ENCODE measurements at regions not wholly inside any gene's neighbourhood (a gene's known extent, or its start where the extent isn't known, plus 50 kb on each side); places are given as distances from the start of the nearest gene placed in this dataset.

DNA sequence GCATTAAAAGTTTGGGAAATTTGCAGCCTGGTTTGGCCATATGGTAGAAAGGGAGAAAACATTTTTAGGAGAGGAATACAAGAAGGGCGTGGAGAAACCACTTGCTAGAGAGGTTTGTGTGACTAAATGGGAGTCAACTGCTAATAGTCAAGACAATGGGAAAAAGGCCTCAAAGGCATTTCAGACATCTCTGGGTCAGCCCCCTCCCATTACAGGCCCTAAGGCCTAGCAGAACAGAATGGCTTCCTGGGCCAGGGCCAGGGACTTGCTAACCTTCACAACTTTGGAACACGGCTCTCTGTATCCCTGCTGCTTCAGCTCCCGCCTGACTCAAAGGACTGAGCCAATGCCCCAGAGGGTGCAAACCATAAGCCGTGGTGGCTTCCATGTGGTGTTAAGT lies 752.3 kb upstream of the ADAMTS5 start:
- DNase-seq, result no peak

DNA sequence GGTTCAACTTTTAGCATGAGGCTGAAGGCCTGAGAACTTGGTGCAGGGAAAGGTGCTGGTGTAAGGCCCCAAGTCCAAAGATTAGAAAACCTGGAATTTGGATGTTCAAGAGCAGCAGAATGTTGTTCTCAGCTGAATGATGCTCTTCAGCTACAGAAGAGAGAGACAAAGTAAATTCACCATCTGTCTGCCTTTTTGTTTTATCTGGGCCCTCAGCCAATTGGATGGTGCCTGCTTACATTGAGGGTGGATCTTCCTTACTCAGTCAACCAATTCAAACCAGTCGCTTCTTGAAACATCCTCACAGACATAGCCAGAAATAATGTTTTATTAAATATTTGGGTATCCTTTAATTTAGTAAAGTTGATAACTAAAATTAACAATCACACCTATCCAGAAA lies 748.2 kb upstream of the ADAMTS5 start:
- no peak for DNase-seq

DNA sequence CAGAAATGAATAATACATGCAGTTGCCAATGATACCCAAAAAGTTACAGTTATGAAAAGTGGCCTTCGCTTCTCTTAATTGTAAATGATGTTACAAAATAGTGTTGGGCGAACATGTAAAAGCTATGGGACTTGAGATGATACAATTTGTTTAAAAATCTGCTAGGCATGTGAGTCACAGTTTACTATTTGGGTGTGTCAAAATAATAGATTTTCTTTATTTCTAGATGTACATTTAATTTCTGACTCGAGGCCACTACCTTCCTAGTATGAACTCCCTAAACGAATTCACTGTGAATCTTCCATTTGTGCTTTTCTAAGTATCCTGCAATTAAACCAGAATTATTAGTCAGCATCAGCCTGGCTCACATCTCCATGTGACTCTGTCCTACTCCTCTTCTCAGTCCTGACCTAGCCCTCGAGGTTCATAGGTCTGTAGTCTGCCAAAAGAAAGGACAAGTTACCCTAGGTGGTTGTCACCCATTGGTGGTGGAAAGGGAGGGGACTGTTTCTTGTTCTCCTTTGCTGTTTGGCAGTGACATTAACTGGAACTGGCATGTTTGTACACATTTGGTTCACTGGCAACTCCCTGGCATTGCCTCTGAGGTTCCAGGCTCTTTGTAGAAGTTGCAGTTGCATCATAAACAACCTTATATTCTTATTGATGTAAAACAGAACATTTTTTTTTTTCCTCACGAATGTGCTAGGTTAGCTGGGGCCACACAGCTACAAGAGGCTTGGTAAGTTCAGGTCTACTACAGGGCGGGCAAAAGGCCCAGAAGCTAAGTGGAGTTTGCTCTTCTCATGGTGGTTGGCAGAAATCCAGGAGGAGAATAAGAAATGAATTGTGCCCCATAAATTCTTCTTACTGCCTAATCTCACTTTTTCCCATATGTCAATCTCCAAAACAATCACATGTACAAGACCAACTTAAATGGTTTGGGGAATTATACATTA lies 746.5 kb upstream of the ADAMTS5 start:
- DNase-seq, result no peak

DNA sequence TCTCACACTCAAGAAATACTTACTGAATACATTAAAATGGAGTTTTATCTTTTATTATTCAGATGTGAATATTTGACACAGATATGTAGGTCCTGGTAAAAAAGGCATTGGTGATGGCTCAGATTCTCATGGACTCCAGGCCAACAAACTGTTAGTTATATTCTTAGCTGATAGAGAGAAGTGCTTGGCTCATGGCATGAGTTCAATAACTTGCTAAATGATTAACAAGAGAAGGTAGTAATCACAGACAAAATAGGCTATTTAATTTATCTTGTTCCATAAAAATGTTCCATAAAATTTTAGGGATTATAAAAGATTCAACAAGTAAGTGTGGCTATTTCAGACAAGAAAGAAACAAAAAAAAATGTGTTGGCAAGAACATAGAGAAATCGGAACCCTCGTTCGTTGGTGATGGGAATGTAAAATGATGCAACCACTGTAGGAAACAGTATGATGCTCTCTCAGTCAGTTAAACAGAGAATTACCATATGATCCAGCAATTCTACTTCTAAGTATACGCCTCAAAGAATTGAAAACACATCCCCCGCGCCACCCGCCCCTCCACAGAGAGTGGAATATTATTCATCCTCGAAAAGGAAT lies 737.8 kb upstream of the ADAMTS5 start:
- no peak for DNase-seq

DNA sequence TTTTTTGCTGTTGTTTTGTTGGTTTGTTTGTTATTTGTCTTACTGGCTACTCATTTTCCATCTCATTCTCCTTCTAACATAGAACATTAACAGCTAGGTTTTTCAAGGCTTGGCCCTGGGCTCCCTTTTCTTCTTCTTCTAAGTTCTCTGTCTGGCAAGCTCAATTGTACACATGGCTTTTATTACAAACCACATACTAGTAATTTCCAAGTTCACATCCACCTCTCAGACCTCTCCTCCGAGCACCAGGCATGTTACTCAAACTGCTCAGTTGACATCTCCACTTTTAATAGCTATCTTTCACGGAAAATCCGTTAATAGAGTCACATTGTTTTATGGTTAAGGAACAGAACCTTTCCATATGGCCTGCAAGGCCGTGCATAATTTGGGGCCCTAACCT lies 736.9 kb upstream of the ADAMTS5 start:
- no peak for DNase-seq

DNA sequence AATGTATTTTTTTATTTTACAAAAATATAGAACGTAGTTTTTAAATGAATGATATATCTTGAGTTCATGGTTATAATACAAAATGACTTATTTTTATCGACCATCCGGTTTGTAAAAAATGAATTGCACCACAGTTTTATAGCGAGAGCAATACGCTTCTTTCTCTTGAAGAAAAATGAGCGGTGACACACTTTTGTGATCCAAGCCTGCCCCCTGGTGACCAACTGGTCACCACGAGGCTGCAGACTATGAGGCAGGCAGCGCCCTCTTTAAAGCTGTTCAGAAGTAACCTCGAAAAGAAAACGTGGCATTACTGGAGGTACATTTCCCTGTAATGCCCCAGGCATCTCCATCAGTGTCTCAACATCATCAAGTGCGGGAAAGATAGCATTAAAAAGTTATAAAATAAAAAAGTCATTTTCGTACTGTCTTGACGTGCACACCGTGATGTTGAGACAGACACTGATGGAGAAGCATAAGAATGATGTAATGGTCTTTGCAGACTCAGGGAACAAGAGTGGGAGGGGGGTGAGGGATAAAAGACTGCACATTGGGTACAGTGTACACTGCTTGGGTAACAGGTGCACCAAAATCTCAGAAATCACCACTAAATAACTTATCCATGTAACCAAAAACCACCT lies 734.2 kb upstream of the ADAMTS5 start:
- DNase-seq, result peak; percentile 69

DNA sequence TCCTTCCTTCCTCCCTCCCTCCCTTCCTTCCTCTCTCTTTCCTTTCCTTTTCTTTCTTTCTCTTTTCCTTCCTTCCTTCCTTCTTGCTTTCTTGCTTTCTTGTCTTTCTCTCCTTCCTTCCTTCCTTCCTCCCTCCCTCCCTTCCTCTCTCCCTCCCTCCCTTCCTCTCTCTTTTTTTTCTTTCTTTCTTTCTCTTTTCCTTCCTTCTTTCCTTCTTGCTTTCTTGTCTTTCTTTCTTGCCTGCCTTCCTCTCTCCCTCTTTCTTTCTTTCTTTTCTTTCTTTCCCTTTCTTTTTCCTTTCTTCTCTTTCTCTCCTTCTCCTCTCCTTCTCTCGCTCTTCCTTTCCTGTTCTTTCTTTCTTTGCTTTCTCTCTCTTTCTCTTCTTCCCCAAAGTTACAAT lies 728.4 kb upstream of the ADAMTS5 start:
- no peak for DNase-seq

DNA sequence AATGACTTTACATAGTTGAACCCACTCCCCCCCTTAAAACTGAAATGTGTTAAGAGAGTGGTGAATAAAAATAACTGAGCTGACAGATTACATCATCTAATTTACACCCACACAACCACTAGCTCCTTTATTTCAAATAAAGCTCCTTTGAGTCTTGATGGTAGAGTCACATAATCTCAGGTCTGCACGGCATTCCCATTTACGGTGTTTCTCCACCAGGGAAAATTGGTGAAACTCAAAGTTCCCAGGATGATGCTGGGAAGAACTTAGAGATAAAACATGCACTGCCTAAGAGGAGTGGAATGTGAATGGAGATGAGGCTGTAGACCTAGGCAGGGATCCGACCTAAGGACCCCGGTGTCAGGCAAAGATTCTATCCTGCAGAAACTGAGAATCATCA lies 727.8 kb upstream of the ADAMTS5 start:
- DNase-seq, result no peak

DNA sequence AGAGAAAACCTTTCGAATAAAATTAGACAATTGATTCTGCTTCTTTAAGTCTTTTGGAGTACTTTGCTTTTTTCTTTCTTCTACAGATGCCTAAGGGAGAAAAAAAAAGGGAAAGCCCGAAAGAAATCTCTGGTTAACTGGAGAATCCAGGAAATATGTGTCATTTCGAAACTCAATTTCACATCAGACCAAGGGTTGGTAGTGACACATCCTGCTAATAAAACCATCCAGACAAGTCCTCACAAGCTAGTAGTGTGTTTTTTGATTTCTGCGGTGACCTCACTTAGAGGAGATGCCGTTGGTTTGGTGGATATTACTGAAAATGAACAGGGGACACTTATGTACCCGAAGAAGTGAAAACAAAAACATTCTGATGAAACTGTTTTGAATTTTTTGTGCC lies 726.5 kb upstream of the ADAMTS5 start:
- DNase-seq, result no peak

DNA sequence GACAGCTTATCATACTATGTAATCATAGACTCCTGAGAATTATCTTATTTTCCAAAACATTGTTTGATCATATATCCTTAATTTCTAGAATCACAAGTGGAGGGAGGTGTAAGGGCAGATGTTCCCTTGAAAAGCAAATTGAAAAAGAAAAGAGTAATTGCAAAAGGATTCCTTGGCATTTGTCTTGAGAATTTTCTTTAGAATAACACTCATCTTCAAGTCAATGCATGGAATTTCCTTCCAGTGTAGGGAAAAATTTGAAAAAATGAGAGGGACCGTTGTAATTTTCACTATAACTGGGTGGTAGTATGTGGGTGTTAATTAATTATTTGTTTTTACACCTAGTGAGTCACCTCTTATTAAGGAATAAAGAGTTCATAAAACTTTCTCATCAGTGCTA lies 724.6 kb upstream of the ADAMTS5 start:
- no peak for DNase-seq

DNA sequence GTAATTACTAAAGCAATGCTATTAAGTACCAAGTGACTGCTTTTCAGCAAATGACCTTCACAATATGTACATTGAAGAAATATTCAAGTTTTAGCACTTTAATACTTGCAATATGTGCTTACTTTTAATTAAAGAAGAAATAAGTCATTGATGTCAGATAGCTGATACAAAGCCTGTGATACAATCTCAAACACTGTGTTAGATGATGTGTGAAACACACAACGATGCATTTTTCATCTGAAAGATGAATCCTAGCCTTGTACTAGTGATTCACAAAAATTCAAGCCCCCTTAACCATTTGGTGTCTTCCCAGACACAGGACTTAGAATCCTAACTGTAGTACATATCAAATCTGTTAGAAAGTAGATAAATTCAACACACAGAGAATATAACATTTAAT lies 724.1 kb upstream of the ADAMTS5 start:
- no peak for DNase-seq

DNA sequence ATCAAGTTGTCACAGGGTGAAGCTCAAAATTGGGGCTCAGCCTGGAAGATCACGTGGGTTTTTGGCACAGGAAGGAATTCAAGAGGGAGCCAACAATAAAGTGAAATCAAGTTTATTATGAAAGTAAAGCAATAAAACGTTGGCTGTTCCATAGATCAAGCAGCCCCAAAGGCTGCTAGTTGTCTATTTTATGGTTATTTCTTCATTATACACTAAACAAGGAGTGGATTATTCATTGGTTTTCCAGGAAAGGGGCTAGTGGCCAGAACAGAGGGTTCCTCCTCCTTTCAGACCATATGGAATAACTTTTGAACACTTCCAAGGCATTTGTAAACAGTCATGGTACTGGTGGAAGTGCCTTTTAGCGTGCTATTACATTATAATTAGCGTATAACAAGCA lies 723.5 kb upstream of the ADAMTS5 start:
- no peak for DNase-seq

DNA sequence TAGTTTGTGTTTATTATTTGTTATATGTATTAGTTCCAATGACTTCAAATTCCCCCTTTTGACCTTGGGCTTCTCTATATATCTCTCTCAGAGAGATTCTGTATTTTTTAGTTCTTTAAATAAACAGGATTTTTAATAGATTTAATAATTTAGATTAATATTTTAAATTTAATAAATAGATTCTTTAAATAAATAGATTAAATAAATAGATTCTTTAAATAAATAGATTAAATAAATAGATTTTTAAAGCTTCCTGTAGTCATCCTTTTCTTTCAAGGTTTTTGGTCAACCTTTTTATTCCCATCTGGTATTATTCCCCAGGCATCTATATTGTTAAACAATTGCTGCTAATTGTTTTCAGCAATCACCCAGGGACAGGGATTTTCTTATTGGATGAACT lies 721.9 kb upstream of the ADAMTS5 start:
- no peak for DNase-seq

DNA sequence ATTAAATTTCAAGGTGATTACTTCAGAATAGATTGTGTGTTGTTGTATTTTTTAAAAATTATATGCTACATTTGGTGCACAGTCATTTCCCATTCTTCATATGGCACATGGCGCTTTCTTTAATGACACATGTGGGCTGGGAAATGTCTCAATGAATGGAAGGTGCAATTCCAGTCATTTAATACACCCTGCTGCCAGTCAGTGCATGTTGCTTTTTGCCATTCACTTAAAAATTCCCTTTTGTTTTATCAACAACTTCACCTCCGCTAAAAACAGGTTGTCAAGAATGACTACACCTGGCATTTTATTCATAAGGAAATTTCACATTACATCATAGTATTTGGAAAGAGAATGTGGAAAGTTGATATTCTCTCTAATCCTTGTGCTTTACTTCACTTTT lies 716.4 kb upstream of the ADAMTS5 start:
- no peak for DNase-seq

DNA sequence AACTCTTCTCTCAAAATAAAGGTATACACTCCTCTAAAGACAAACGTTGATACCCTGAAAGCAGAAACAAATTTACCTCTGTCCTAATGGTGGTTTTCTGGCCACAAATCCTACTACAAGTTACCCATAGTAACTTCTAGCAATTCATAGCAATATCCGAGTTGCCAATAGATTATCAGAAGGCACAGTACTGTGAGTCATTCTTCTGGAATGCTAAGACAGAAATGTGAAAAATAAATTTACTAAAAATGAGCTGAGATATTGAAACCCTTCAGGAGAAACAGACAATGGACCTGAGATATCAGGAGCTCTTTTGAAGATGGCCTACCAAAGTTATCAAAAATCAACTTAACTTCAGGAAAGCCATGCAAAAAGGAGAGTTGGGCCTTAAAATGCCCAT lies 715.0 kb upstream of the ADAMTS5 start:
- no peak for DNase-seq

DNA sequence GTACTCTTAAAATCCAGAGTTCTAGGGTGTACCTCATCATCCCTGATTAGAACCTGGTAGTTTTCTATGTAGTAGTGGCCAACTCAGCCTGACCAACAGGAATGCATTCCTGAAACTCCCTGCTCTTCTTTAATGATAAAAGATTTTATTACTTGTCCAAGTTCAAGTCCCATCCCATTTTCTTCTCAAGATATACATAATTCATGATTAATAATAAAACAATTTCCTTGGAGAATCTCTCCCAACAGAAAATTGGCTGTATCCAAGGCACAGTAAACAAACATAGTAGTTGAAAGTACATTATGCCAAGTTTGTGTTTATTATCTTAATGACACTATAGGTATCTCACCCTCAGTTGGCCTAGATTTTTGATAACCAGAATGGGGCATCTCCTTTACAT lies 714.1 kb upstream of the ADAMTS5 start:
- DNase-seq, result no peak

DNA sequence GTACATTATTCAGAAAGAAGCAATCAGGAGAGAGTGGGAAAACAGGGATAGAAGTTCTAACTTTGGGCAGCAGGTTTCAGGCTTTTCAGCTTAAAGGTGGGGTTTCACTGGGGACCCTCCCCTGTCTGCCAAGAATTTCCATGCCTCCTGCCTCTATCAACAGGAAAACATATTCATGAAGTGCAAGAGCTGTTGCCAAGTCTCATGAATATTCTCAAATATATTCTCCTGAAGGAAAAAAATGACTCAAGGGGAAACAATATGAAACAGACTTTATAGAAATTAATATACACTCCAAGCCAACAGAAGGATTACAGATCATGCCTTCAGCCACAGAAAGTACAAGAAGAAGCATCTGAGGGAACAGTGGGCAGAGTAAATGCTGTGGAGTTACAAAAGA lies 713.3 kb upstream of the ADAMTS5 start:
- DNase-seq, result no peak

DNA sequence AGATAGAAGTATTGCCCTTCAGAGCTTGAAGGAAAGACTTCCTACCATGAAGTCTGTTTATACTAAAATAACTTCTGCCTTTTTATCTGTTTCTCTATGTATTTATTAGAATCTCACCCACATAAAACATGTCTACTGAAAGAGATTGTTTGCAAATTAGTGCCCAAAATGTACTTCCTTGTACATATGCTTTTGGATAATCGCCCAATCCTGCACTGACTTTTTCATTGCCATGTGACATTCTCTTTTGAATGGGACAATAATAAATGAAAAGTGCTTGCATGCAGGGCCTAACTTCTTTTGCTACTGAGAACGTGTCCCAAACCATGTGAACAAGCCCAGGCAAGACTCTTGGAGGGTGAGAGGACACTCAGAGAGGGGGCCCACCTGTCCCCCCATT lies 711.6 kb upstream of the ADAMTS5 start:
- DNase-seq, result no peak

DNA sequence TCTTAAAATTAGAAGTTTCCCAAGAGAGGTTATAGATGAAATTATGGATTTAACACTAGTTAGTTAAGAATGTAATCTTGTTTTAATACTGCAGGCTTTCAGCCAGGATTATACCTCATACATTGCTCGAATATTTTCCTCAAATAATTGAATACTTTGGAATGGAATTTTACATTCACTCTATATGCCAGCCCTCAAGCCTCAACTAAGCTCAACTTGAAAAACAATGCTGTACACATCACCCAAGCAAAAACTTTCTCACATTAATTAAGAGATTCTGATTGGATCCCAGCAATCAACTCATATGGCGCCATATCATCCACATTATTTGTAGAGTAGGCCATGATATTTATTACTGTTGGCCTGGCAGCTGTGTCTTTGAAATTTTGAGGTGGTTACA lies 710.7 kb upstream of the ADAMTS5 start:
- DNase-seq, result no peak

DNA sequence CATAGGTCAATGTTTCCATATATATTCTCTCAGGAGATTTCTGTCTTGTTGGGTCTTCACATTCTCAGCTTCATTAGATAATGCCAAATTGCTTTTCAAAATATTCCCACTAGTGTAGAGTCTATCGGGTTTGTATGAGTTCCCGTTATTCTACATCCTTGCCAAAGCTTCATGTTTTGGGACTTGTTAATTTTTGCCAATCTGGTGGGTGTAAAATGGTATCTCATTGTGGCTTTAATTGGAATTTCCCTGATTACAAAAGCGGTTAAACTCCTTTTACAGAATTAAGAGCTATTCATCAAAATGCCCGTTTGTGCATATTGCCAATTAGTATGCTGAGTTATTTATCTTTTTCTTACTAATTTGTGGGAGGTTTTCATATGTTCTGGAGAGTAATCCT lies 708.4 kb upstream of the ADAMTS5 start:
- DNase-seq, result no peak

DNA sequence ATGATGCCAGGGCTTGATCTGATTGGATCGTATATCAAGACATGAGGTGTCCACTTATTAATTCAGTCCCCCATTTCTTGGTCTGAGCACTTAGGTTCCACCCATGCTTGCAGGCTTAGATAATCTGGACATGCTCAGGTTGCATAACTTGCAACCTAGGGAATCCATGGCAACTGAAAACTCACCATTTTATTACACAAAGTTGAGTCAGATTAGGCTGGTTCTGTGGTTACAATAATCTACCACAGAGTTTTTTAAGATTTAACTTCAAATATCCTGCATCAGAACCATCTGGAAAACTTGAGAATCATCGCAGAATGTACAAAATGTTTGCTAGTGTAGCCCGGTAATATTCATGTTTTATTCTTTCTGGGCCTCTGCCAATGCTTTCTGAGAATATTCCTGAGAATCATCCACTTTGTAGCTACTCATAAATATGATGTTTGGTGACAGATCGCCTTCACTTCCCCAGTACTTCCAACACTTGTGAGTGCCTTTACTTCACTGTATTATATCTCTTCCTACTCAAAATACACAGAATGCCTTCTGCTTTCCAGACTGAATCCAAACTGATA lies 707.2 kb upstream of the ADAMTS5 start:
- DNase-seq, result no peak

DNA sequence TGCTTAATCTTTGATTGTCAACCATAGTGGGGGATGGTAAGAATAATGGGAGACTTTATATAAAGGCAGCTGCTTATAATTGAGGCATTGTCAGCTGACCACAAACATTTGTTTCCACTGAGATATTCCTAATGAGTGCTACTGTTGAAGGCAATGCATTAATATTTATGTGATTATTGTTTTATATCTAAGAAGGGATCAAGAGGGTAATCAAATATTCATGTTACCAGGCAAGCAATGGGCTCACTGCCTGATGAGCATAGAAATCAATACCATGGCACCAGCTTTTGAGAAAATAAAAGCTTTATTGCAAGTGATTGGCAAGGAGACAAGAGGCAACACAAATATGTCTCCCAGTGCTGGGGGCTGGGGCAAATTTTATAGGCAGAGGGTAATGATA lies 706.7 kb upstream of the ADAMTS5 start:
- no peak for DNase-seq

DNA sequence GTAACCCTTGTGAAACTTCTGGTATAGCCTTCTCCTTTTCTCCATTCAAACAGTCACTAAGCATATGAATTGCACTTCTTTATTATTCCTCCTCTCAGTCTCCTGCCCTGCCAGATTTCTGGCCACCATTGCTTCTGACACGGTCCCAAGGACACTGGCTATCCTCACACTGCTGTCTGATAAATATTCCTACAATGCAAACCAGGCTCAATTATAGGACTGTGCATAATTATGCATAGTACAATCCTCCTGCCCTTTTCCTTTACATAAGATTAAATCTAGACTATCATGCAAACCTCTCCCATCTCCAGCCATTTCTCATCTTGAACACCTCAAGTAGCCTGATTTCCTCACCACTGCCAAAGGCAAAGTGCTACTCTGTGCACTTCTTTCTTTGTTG lies 704.3 kb upstream of the ADAMTS5 start:
- DNase-seq, result no peak

DNA sequence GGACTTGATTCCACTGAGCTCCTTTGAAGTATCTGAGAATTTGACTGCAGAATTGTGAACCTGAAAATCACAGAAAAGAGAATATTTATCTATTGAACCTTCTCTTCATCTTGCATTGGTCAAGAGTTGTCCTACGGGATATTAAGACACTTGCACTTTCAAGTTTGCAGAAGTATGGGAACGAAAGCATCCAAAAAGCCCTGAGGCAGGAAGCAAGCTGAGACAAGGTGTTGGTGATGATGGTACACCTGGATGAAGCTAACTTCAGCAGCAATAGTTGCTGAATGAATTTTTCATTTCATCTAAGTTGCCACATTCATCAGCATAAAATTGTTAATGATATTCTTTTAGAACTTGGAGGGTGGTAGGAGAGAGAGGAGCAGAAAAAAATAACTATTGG lies 686.6 kb upstream of the ADAMTS5 start:
- DNase-seq, result no peak

All from activated effector memory CD4-positive, alpha-beta T cell treated with anti-CD3 and anti-CD28 coated beads, Interleukin-2, amount 50 U/mL, for 16 hours (primary cell).